Left lung (tissue), 4 donors: ENCODE measurements at regions not wholly inside any gene's neighbourhood (a gene's known extent, or its start where the extent isn't known, plus 50 kb on each side); places are given as distances from the start of the nearest gene placed in this dataset.

Experiments used
- ATAC-seq: fragments of 200-7000 bp; cut with Tn5 transposase; one replicate; pipeline ENCODE4 v1.9.1; 2020; ENCODE audit warnings: moderate library complexity
- DNase-seq, 4 donors: peaks; one replicate each; pipeline ENCODE4 v3.0.0-alpha.2; 2013 to 2020
- H3K27ac ChIP-seq, 2 donors: fragments of 200-600 bp; sonication (generic) in 1 of 2; one replicate each; pipeline versions ENCODE4 v1.5.0 to v1.8.0; 2020 to 2021
- H3K27me3 ChIP-seq, 2 donors: fragments of 200-600 bp; sonication (generic) in 1 of 2; one replicate each; pipeline versions ENCODE4 v1.5.0 to v1.8.0; 2020 to 2021
- H3K36me3 ChIP-seq, 2 donors: fragments of 200-600 bp; sonication (generic) in 1 of 2; one replicate each; pipeline versions ENCODE4 v1.5.0 to v1.8.0; 2020 to 2021
- H3K4me1 ChIP-seq, 2 donors: fragments of 200-600 bp; one replicate each; pipeline ENCODE4 v1.8.0; 2021
- H3K4me3 ChIP-seq, 2 donors: fragments of 200-600 bp; sonication (generic) in 1 of 2; one replicate each; pipeline versions ENCODE4 v1.5.0 to v1.8.0; 2020 to 2021; ENCODE audit warnings: mild to moderate bottlenecking in 1 of 2
- H3K9me3 ChIP-seq, 2 donors: fragments of 200-600 bp; sonication (generic) in 1 of 2; one replicate each; pipeline versions ENCODE4 v1.5.0 to v1.8.0; 2020 to 2021
- CTCF ChIP-seq, 2 donors: fragments of 200-600 bp; sonication (generic) in 1 of 2; IDR thresholded peaks; one replicate each; pipeline versions ENCODE4 v1.5.0 to v1.8.0; 2021; ENCODE audit warnings: antibody characterized with exemption in 2 of 2
- intact Hi-C, 2 donors: fragments of 100-400 bp; cut with DNase I; formaldehyde crosslinking; loops; one replicate each; pipeline versions ENCODE4 v1.11.2 to v1.14.2; 2022
- donor health status: DM: no; HTN: yes; CAD: no.
- donor health status: DM: no; HTN: no; CAD: no.

- H3K27ac ChIP-seq = no peak overlapping the region
- H3K9me3 ChIP-seq = peaks cover 0 to 4% of the 10 kb centered on the region in 2 donors
- H3K4me1 ChIP-seq = no peaks in the 10 kb centered on the region
- ATAC-seq (no peak), DNase-seq (no peak)
- H3K4me3 ChIP-seq = no peak overlapping the region
- H3K36me3 ChIP-seq = no peaks in the 10 kb centered on the region
- intact Hi-C loops = no loop called here
- H3K27me3 ChIP-seq = no peaks in the 10 kb centered on the region
- TF ChIP-seq CTCF (IDR thresholded peaks at IDR 0.05) = no peak
Observed at GRCh38 chr2:65842104-65842503, 409.7 kb upstream of the SPRED2 start.

GRCh38 chr2:65835975-65836549, 403.7 kb upstream of the SPRED2 start:
- DNase-seq = no peak
- ATAC-seq = no peak
- Histone ChIP-seq H3K4me1 (no peaks in the 10 kb centered on the region), H3K9me3 (no peaks in the 10 kb centered on the region), H3K27ac (no peak overlapping the region), H3K36me3 (no peaks in the 10 kb centered on the region), H3K4me3 (no peak overlapping the region), H3K27me3 (no peaks in the 10 kb centered on the region)
- no peak for TF ChIP-seq CTCF (IDR thresholded peaks at IDR 0.05)
- intact Hi-C loops = no loop called here

- intact Hi-C loops = no loop called here
- Histone ChIP-seq H3K27me3 (no peaks in the 10 kb centered on the region), H3K9me3 (no peaks in the 10 kb centered on the region), H3K4me1 (no peaks in the 10 kb centered on the region), H3K4me3 (no peak overlapping the region), H3K27ac (no peak overlapping the region), H3K36me3 (no peaks in the 10 kb centered on the region)
- ATAC-seq = no peak
- no peak for DNase-seq
- no peak for TF ChIP-seq CTCF (IDR thresholded peaks at IDR 0.05)
Observed at GRCh38 chr2:65834771-65835475, 402.5 kb upstream of the SPRED2 start.

- no peaks in the 10 kb centered on the region for H3K36me3 ChIP-seq
- no peak for DNase-seq
- no peaks in the 10 kb centered on the region for H3K4me1 ChIP-seq
- H3K4me3 ChIP-seq = no peak overlapping the region
- TF ChIP-seq CTCF (IDR thresholded peaks at IDR 0.05) = no peak
- ATAC-seq = no peak
- no peaks in the 10 kb centered on the region for H3K27me3 ChIP-seq
- H3K9me3 ChIP-seq = no peaks in the 10 kb centered on the region
- no peak overlapping the region for H3K27ac ChIP-seq
- intact Hi-C loops = no loop called here
Observed at GRCh38 chr2:65834062-65834461, 401.7 kb upstream of the SPRED2 start.

- Histone ChIP-seq H3K4me1 (no peaks in the 10 kb centered on the region), H3K36me3 (no peaks in the 10 kb centered on the region), H3K4me3 (no peak overlapping the region), H3K27ac (no peak overlapping the region), H3K9me3 (no peaks in the 10 kb centered on the region), H3K27me3 (no peaks in the 10 kb centered on the region)
- no peak for TF ChIP-seq CTCF (IDR thresholded peaks at IDR 0.05)
- intact Hi-C loops = no loop called here
- ATAC-seq (no peak), DNase-seq (no peak)
Observed at GRCh38 chr2:65831509-65831908, 399.1 kb upstream of the SPRED2 start.
